ENCODE measurements at regions not wholly inside any gene's neighbourhood (a gene's known extent, or its start where the extent isn't known, plus 50 kb on each side); places are given as distances from the start of the nearest gene placed in this dataset.

DNA sequence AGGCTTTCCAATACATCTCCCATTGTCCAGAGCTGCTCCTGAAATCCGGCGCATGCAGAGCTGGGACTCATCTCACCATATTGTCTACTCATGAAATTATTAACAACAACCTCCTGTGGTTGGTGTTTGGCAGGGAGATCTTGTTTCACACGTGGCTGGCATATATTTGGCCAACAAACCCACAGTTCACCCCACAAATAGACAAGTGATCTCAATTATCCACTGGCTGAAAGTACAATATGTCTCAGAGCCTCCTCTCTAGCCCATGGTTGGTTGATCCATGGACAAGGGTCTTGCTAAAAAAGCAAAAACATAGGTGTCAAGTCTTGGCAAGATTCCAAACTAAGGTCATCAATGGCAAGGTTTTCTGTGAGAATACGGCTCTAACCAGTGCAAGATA is 386.9 kb downstream of the ETS1 start:
- TF ChIP-seq, protein P1, sequence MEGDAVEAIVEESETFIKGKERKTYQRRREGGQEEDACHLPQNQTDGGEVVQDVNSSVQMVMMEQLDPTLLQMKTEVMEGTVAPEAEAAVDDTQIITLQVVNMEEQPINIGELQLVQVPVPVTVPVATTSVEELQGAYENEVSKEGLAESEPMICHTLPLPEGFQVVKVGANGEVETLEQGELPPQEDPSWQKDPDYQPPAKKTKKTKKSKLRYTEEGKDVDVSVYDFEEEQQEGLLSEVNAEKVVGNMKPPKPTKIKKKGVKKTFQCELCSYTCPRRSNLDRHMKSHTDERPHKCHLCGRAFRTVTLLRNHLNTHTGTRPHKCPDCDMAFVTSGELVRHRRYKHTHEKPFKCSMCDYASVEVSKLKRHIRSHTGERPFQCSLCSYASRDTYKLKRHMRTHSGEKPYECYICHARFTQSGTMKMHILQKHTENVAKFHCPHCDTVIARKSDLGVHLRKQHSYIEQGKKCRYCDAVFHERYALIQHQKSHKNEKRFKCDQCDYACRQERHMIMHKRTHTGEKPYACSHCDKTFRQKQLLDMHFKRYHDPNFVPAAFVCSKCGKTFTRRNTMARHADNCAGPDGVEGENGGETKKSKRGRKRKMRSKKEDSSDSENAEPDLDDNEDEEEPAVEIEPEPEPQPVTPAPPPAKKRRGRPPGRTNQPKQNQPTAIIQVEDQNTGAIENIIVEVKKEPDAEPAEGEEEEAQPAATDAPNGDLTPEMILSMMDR (conservative IDR thresholded peaks at IDR 0.05 in 1 of 2, IDR thresholded peaks at IDR 0.05 in 1 of 2; ENCODE audit: extremely low read depth in 1 of 2, insufficient read depth in 1 of 2, low read depth in 1 of 2, low read length in 2 of 2), result no peak
- TF ChIP-seq EZH2 (IDR thresholded peaks at IDR 0.05; ENCODE audit: borderline replicate concordance, low read length), result no peak
